ENCODE measurements at regions not wholly inside any gene's neighbourhood (a gene's known extent, or its start where the extent isn't known, plus 50 kb on each side); places are given as distances from the start of the nearest gene placed in this dataset.

- Histone ChIP-seq H3K27me3 (ENCODE audit: insufficient read depth, poor library complexity, severe bottlenecking) (no peaks in the 10 kb centered on the region), H3K4me3 (replicated peaks; ENCODE audit: insufficient read depth, low read length) (no peak overlapping the region), H3K27ac (replicated peaks) (no peak overlapping the region)
- DNase-seq (ENCODE audit: low read depth in 1 of 2, low spot score in 1 of 2), result no peak
- TF ChIP-seq CTCF (IDR thresholded peaks at IDR 0.05; ENCODE audit: insufficient read depth, low read length) (no peak), POLR2AphosphoS5 (IDR thresholded peaks at IDR 0.05; ENCODE audit: low read depth) (no peak), REST (IDR thresholded peaks at IDR 0.05; ENCODE audit: insufficient replicate concordance, low read depth) (no peak), GABPA (IDR thresholded peaks at IDR 0.05; ENCODE audit: low read depth) (no peak), SPI1 (IDR thresholded peaks at IDR 0.05; ENCODE audit: borderline replicate concordance, low read depth) (no peak)
Measured at GRCh38 chr5:110194191-110194590, 504.5 kb downstream of the MAN2A1 start.

- Histone ChIP-seq H3K27me3 (ENCODE audit: insufficient read depth, poor library complexity, severe bottlenecking) (no peaks in the 10 kb centered on the region), H3K27ac (replicated peaks) (no peak overlapping the region), H3K4me3 (replicated peaks; ENCODE audit: insufficient read depth, low read length) (no peak overlapping the region)
- DNase-seq (ENCODE audit: low read depth in 1 of 2, low spot score in 1 of 2), result no peak
- no peak for TF ChIP-seq CTCF (IDR thresholded peaks at IDR 0.05; ENCODE audit: insufficient read depth, low read length)
Measured at GRCh38 chr5:110195288-110195687, 505.6 kb downstream of the MAN2A1 start.

- H3K27me3 ChIP-seq (ENCODE audit: insufficient read depth, poor library complexity, severe bottlenecking), result no peaks in the 10 kb centered on the region
- H3K27ac ChIP-seq (replicated peaks), result no peak overlapping the region
- H3K4me3 ChIP-seq (replicated peaks; ENCODE audit: insufficient read depth, low read length), result no peak overlapping the region
- TF ChIP-seq SPI1 (IDR thresholded peaks at IDR 0.05; ENCODE audit: borderline replicate concordance, low read depth) (no peak), REST (IDR thresholded peaks at IDR 0.05; ENCODE audit: insufficient replicate concordance, low read depth) (no peak), GABPA (IDR thresholded peaks at IDR 0.05; ENCODE audit: low read depth) (no peak), CTCF (IDR thresholded peaks at IDR 0.05; ENCODE audit: insufficient read depth, low read length) (no peak), POLR2AphosphoS5 (IDR thresholded peaks at IDR 0.05; ENCODE audit: low read depth) (no peak)
- DNase-seq (ENCODE audit: low read depth in 1 of 2, low spot score in 1 of 2), result no peak
Measured at GRCh38 chr5:110201791-110202190, 512.1 kb downstream of the MAN2A1 start.

GRCh38 chr5:110203661-110204060, 513.9 kb downstream of the MAN2A1 start:
- Histone ChIP-seq H3K4me3 (replicated peaks; ENCODE audit: insufficient read depth, low read length) (no peak overlapping the region), H3K27ac (replicated peaks) (no peak overlapping the region), H3K27me3 (ENCODE audit: insufficient read depth, poor library complexity, severe bottlenecking) (no peaks in the 10 kb centered on the region)
- TF ChIP-seq SPI1 (IDR thresholded peaks at IDR 0.05; ENCODE audit: borderline replicate concordance, low read depth), result no peak
- TF ChIP-seq POLR2AphosphoS5 (IDR thresholded peaks at IDR 0.05; ENCODE audit: low read depth), result no peak
- TF ChIP-seq CTCF (IDR thresholded peaks at IDR 0.05; ENCODE audit: insufficient read depth, low read length), result no peak
- no peak for TF ChIP-seq GABPA (IDR thresholded peaks at IDR 0.05; ENCODE audit: low read depth)
- no peak for TF ChIP-seq REST (IDR thresholded peaks at IDR 0.05; ENCODE audit: insufficient replicate concordance, low read depth)
- DNase-seq (ENCODE audit: low read depth in 1 of 2, low spot score in 1 of 2), result no peak
